GM19328 (cell line): ENCODE measurements at regions not wholly inside any gene's neighbourhood (a gene's known extent, or its start where the extent isn't known, plus 50 kb on each side); places are given as distances from the start of the nearest gene placed in this dataset.

ENCODE experiments used
- ATAC-seq: cut with Tn5 transposase; IDR thresholded peaks from one replicate; pipeline ENCODE4 v1.9.1; 2021; ENCODE audit warnings: mild to moderate bottlenecking, moderate library complexity; ENCODE audit not compliant: unreplicated experiment

DNA sequence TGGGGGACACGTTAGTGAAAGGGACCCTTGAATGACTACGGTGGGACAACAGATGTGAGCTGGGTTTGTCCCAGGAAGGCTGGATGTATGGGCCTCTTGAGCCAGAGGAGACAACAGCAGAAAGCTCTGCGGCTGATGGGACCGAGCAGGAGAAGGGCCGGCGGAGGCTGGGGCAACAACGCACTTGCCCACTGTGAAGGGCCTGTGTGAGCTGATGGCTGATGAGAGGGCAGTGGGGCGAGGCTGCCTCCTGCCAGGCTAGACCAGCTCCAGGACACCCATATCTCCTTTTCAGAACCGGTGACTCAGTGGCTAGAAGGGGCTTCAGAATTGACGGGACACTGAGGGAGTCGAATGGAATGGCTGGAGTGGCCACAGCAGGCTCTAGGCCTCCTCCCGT is 250.1 kb downstream of the SEC14L1 start:
- no peak for ATAC-seq

DNA sequence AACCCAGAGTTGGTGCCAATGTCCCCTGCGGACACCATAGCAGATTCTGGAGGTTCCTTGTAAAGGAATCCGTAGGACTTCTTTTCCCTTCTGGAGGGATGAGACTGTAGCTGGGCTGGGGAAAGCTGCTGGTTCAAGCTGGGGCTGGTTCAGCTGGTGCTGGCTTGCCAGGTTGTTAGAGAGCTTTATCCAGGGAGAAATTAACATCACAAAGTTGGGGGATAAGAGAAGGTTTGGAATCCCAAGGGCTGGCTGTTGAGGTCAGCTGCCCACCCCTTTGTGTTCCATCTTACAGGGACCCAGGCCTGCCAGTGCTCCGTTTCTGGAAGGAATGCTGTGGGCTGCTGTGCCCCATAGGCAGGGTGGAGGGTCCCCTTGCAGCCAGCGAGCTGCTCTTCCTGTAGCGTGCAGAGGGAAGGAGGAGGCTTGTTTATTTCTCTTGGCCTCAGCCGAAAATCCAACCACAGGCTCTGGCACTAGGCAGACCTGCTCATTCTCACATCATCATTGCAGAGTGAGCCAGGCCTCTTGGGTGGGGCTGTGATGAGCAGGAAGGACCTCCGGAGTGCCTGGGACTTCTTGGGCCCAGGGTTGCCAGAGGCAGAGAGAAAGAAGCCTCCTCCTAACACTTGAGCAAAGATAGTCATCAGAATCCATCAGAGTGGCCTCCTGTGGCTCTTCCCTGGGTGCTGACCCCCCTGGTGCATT is 251.1 kb downstream of the SEC14L1 start:
- no peak for ATAC-seq

DNA sequence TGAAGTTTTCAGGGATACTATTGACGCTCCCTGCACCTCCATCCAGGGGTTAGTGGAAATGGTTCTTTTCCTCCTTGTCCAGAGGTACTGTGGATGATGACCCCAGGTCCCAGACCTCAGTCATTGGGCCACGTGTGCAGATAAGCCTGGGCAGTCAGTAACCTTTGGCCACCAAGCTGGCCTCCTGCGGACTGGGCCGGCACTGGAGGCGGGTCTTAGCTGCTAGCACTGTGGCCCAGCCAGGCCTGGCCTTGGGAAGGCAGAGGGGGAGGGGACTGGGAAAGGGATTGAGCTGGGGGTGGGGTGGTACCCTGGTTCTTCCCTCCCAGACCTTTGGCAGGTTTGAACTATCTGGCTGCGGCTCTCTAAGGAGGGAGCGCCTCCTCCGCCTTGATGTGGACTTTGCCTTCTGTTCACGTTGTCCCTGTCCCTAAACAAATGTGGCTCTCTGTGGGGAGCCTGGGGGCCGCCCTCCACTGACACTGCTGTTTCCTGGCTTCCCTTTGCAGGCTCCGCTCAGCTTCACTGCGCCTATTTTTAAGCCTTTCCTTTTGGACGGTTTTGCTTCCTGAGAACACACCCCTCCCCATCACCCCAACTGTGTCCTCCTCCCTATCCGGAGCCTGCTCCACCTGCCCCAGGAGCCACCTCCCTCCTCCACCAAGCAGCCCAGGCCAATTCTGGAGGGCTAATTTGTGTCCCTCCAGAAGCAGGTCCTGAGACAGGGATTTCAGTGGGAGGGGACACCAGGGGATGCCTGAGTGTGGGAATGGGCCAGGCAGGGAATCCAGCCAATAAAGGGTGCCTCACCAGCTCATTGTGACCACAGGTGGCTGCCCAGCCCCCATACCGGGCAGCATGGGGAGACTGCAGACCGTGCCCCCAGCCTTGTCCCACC is 251.9 kb downstream of the SEC14L1 start:
- no peak for ATAC-seq

DNA sequence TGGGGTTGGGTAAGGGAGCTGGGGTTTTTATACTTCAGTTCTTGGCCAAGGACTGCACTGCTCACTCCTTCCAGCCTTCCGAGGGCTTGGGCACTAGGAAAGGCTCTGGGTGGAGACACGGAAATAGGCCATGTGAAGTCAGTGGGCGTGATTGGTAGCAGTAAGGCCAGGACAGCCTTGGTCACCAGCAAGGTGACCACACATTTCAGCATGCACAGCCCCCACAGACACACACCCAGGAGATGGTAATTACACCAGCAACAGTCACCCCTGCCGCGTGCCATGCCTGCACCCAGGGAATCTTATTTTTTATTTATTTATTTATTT is 252.5 kb downstream of the SEC14L1 start:
- ATAC-seq = no peak

DNA sequence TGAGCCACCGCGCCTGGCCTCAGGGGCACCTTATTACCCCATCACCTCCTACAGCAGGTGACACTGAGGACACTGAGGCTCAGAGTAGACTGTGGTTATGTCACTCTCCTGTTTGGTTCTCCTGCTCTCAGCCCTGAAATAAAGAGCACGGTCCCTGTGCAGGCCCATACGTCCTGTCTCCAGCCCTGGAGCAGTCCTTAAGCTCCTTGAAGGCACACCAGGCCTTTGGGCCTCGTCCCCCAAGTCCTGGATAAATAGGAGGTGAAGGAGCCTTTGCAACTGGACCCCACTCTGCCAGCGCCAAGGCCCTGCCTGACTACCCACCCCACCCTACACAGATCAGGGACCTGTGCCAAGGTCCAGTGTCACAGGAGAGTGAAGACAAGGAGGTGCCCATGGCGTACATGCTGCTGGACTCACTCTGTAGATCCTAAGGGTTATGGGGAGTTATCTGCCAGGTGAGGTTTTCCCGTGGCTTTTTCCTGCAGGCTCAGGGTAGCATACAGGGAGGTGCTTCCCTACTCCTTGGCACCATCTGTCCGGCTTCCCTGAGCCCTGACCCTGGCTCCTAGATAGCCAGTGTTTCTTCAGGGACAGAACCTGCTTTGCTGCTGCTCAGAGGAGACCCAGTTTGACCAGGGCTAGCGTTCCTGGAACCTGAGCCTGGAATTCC is 253.2 kb downstream of the SEC14L1 start:
- no peak for ATAC-seq

DNA sequence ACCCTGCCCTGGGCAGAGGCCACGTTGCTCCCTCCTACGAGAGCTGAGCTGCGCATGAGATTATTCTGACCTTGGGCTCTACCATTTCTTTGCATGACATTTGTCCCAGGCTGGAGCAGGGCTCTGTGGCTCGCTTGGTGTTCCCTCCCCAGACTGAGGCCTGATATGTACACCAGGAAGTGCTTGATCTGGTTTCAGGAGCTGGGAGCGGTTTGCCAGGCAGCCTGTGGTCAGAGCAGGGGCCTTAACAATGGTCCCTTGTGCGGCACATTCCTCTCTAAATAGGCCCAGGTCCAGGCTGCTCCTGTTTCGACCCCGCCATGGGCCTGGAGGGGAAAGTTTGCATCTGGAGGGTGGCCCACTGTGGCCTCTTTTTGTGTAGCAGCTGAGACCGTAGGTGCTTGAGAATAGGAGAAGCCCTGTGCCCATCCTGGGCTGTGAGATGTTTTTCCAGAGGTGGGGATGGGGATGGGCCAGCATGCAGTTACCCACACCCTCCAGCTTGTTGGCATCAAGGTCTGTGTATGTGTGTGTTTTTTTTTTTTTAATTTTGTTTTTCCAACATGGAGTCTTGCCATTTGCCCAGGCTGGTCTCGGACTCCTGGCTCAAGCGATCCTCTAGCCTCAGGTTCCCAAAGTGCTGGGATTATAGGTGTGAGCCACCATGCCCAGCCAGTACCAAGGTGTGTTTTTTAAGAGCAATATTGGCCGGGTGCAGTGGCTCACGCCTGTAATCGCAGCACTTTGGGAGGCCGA is 253.9 kb downstream of the SEC14L1 start:
- ATAC-seq = no peak

DNA sequence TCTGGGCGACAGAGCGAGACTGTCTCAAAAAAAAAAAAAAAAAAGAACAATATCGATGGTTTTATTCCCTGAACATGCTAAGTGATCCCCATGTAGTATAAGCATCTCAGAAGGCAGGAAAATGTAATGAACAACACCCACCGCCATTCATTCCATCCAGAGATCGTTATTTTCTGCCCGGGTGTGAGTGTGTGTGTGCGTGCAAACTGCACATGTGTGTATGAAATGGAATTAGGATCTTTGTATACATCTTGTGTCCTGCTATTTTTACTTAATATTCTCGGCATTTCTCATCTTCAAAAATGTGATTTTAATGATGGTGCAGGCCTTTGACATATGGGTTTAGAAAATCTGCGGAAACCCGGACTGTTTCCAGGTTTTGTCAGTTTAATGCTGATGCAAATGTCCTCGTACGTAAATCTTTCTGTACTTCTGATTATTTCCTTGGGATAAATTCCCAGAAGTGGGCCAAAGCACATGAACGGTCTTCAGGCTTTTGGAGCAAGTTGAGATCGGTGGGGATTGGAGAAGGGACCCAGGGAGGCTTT is 254.8 kb downstream of the SEC14L1 start:
- no peak for ATAC-seq

DNA sequence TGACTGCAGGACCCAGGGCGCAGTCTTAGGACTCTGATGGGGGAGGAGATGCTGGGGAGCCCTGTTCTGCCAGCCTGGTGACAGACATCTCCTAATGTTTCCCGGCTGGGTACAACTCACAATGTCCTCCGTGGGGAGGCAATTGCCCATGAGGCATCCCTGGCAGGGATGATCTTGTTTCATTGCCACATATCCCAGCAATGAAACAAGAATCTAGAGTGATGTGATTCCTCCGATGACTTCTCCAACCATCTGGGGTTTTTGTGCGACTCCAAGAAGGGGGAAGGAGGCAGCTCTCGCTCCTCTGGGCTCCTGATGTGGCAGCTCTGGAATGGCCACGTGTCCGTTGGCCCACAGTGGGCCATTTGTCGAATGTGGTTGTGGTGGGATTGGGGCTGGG is 255.8 kb downstream of the SEC14L1 start:
- ATAC-seq = no peak

DNA sequence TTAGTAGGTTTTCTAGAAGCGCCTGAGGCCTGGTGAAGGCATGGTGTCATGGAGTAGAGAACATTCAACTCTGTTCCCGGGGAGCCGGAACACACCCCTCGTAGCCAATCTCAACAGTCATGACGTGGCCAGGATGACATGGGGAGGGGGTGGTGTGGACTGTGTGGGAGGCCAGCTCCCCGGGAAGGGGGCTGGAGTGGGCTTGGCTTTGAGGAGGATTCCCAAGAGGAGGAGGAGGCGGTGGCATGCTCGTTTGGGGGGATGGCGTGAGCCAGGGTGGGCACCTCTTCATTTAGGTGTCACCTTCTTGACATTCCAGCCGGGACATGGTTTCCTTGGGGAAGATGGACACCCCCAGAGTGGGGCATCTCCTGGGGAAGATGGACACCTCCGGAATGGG is 257.5 kb downstream of the SEC14L1 start:
- ATAC-seq = no peak

DNA sequence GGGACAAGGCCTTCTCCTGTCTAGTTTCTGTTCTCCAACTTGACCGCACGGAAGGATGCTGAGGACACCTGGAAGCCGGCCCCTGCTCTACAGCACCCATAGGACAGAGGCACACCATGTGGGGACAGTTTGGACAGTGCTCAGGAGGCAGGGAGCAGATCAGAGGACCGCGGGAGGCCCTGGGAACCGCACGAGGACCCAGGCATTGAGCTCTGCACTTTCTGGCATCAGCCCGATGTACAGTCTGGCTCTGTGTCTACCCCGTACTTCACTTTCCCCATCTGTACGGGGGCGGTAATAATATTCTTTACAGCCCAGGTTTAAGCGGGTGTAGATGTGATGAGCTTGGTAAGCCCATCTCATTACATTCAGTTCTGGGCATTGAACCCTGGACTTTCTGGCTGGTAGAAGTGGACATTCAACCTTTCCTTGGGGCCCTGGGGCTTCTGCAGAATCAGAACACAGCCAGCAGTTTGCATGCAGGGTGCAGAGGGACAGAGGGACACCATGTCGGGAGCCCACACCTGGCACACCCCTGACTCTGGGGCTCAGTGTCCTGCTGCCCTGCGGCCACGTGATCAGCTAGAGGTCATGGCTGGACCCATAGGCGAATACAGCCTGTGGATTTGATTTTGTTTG is 258.7 kb downstream of the SEC14L1 start:
- no peak for ATAC-seq

DNA sequence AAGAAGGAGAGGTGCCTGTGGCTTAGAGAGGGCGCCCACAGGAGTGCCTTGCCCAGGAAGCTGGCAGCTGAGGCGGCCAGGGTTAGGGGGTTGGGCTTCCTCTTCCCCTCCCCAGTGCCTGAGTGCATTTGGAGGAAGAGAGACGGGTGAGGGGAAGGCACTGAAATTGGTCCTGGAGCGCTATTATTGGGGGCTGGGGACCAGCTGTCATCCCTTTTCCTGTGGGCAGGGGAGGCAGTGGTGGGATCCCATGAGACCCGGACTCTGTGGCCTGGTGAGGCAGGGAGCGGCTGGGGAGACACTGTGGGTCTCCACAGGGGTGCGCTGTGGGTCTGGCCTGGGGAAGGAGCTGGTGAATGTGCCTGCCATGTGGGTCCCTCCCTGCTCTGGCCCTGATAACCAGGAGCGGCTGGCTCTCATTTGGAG is 259.7 kb downstream of the SEC14L1 start:
- no peak for ATAC-seq

DNA sequence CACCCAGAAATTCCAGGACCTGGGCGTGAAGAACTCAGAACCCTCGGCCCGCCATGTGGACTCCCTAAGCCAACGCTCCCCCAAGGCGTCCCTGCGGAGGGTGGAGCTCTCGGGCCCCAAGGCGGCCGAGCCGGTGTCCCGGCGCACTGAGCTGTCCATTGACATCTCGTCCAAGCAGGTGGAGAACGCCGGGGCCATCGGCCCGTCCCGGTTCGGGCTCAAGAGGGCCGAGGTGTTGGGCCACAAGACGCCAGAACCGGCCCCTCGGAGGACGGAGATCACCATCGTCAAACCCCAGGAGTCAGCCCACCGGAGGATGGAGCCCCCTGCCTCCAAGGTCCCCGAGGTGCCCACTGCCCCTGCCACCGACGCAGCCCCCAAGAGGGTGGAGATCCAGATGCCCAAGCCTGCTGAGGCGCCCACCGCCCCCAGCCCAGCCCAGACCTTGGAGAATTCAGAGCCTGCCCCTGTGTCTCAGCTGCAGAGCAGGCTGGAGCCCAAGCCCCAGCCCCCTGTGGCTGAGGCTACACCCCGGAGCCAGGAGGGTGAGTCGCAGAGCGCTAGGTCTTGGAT is 261.5 kb downstream of the SEC14L1 start:
- no peak for ATAC-seq

DNA sequence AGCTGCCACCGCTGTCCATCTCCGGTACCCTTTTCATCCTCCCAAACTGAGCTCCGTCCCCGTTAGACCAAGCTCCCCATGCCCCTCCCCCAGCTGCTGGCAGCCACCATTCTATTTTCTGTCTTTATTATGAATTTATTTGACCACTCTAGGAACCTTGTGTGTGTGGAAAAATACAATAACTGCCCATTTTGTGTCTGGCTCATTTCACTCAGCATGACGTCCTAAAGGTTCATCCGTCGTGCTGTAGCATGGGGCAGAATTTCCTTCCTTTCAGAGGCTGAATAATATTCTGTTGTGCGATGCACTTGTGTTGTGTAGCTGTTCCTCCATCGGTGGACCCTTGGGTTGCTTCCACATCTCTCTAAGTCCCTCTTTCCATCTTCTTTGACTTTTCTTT is 263.1 kb downstream of the SEC14L1 start:
- no peak for ATAC-seq

DNA sequence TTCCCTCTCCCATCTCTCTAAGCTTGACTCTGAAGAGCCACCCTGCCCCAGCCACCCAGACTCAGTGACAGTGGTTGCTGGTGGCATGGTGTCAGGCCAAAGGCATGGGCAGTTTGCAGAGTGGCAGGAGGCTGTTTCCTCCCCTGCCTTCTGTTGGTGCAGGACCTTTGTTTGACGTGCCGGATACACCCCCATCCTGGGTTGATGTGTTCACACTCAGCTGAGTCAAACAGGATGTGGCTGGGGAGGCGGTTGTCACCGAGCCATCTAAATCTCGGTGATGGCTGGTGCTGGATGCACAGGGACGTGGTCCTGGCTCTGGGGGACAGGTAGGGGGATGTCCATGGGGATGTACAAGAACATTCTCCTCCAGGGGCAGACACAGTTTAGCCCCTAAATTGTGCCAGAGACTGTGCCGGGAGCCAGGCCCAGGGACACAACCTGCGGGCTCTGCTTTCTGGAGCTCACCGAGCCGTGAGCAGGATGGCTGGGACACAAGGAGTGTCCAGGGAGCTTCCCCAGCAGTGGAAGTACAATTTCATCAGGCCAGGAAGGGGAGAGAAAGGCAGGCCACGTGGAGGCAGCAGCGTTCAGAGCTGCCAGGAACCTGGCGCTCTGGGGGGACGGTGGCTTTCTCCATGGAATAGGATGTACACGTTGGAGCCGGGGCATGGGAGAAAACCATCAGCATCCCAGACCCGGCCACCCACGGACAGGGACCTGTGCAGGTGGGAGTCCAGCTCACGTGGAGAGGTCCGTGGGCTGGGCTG is 264.2 kb downstream of the SEC14L1 start:
- ATAC-seq = peak; percentile 62

DNA sequence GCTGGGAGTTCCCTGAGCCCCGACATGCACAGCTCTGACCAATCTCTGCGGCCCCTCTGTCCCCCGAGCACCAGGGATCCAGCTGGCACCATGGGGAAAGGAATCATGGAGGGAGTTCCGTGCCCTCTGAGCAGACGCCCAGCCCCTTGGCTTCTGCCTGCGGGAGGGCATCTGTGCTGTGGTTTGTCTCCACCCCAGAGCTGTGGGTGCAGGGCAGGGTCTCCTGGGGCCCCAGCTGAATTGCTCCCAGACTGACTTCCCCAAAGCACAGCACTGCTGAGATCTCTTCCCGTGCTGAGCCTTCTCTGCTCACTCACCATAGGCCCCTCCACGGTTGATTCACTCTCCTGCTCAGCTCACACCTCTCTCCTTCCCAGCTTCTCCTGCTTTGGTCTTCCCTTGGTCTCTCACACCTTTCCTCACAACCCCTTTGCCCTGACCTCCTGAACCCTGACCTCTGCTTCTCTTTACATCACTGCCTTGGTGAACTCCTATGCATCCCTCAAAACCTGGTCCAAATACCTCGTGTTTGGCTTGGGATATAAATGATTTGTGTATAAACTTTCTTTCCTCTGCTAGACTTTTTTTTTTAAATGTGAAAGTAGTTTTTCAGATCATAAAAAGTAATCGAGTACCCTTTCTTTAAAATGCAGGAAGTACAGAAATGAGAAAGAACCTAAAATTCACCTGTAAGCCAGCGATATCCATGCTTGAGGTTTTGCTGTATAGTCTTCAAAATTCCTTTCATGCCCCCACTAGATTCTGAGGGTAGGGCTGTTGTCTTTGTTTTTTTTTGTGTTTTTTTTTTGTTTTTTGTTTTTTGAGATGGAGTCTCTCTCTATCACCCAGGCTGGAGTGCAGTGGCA is 265.3 kb downstream of the SEC14L1 start:
- no peak for ATAC-seq

DNA sequence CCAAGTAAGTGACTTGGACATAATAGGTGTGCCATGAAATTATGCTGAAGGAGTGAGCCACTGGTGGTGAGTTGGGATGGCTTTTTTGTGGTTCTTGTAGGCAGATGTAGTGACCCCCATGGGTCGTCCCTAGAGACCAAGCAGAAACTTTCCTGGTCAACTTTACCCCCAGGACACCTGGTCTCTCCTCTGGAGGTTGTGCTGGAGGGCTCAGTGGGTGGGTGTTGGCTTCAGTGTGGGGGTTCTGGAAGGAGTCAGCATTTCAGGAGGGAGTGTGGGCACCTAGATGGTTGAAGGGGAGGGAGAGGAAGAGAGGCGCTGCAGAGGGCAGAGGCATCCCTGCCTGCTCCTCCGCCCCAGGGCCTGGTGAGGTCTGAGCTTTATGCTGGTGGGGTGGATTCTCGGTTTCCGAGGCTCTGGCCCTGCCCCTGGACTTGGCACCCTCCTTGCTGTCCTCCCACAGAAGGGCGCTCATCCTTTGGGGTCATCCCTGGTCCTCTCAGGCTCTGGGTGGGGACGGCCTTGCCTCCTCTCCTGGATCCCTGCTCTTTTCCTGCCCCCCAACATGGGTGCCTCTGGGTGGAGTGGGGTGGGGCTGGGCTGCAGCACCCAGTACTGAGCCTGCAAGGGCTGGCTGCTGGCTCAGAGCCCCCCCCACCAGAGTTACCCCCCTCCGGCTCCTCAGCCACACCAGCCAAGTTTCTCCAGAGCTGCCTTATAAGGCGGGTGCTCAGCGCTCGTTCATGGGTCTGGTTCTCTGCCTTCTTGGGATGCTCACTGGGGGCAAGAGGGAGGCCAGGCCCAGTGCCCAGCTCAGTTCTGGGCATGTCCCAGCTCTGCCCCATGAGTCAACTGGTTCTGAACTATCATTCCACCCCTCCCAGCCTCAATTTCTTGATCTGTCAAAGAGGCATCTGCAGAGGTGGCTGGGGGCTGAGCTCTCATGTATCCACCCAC is 266.8 kb downstream of the SEC14L1 start:
- ATAC-seq = no peak

DNA sequence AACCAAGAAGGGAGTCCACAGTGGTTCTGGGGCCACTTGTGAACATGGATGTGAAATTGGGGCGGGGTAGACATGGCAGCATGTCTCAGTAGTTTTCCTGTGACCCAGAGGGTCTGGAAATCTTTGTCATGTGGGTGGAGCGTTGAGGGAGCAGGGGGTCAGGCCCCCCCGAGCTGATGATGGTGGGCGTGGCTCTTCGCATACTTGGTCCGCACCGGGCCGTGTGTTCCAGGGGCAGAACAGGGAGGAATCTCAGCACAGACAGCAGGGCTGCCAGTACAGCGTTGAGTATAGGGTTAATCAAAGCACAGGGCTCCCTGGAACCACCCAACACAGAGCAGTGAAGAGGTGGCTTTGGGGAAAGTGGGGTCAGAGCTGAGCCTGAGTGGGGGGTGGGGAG is 267.5 kb downstream of the SEC14L1 start:
- no peak for ATAC-seq
